ENCODE measurements at regions not wholly inside any gene's neighbourhood (a gene's known extent, or its start where the extent isn't known, plus 50 kb on each side); places are given as distances from the start of the nearest gene placed in this dataset.
"Not testable (repeated sequence)": the region's sequence is repeated elsewhere in the genome, so short reads cannot be mapped to it uniquely, and the experiment has no call there.

DNA sequence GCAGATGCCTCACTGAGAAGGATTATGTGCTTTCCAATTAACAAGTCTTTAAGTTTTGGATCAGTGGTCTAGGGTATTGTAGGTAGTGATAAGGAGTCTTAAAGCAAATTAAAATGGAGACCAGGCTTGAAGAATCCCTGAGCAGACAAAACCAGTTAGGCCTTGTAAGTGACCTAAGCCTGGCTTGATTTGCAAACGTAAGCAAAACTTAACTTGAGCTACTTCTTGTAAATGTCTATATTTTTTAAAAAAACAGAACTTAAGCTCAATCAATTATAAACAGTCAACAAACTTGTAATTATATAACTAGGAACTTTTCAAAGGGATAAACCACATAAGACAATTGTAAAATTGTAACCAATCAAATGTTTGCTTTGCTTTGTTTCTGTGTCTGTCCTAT, 72.7 kb upstream of the NALF2 start:
- DNase-seq, result no peak

DNA sequence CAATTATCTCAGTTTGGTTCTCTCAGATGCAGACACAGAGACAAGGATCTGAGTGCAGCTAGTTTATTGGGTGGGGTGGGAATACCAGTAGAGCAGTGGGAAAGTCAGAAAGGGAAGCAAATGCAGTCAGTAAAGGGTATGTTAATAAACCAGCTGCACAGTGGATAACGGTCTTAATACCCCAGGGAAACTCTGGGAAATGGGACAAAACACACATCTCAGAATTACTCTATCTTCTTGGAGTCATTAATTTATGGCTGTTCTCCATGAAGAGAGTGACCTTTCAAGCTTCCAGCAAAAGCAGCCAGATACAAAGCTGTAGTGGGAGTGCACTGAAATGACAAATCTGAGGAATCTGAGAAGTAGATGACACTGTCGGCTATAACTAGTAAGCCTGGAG, 73.3 kb upstream of the NALF2 start:
- DNase-seq, result no peak

- DNase-seq, result no peak
Measured at GRCh38 chrX:69429339-69430015, 74.6 kb upstream of the NALF2 start.

DNA sequence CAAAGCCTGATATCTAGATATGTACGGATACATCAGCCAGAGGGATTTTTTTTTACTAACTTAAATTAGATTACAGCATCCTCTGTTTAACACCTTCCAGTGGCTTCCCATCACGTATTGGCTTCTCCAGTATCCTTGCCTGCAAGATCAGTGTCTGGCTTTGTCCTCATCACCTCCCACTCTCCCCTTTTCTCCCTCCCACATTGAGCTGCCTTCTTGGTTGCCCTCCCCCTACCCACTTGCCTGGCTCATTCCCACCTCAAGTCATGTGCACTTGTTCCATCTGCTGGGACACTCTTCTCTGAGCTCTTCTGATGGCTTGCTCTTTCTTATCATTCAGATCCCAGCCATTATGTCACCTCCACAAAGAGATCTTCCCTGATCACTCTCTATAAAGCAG, 75.9 kb upstream of the NALF2 start:
- no peak for DNase-seq

GRCh38 chrX:69424910-69425309, 79.2 kb upstream of the NALF2 start:
- DNase-seq, result no peak

GRCh38 chrX:69424161-69424560, 80.0 kb upstream of the NALF2 start:
- no peak for DNase-seq

DNA sequence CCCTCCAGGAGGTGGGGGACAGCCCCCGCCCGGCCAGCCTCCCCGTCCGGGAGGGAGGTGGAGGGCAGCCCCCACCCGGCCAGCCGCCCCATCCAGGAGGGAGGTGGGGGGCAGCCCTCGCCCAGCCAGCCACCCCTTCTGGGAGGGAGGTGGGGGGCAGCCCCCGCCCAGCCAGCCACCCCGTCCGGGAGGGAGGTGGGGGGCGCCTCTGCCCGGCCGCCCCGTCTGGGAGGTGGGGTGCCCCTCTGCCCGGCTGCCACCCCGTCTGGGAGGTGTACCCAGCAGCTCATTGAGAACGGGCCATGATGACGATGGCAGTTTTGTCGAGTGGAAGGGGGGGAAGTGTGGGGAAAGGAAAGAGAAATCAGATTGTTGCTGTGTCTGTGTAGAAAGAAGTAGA, 81.9 kb upstream of the NALF2 start:
- not testable (repeated sequence) for DNase-seq

- DNase-seq, result no peak
Measured at GRCh38 chrX:69415698-69416097, 88.4 kb upstream of the NALF2 start.

GRCh38 chrX:69412661-69413060, 91.5 kb upstream of the NALF2 start:
- no peak for DNase-seq

- DNase-seq, result no peak
Measured at GRCh38 chrX:69398881-69399280, 105.2 kb upstream of the NALF2 start.

DNA sequence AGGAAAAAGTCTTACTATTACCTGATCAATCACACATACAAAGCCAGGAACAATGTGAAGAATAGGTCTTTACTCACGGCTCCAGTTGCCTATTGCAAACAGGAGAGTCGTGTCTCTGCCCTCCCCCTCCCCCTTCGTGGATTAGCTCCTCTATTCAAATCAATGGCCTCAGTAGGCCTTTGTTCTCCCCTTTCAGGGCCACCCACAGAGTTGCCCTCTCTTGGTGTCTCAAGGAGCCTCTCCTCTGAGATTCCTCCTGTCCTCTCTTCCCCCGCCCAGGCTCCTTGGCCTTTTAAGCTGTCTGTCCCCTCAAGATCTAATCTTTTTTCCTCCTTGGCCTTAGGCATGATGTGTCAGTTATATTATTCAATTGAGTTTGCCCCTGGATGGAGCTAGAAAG, 107.2 kb upstream of the NALF2 start:
- no peak for DNase-seq

DNA sequence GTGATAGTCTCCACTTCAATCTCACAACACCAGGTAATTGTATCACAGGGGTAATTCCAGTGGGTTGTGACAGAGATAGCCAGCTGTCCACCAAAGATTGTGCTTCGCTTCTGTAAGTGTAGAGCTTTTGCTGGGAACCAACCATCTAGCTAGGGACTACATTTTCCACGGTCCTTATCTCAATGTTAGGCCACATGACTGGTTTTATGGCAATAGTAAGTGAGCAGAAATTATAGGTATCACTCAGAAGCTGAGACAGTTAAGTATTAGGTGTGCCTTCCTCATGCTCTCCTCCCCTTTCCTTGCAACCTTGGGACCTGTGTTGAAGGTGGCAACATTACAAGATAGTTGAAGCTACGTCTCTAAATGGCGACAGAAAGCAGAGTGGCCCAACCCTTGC, 108.8 kb upstream of the NALF2 start:
- DNase-seq, result no peak

DNA sequence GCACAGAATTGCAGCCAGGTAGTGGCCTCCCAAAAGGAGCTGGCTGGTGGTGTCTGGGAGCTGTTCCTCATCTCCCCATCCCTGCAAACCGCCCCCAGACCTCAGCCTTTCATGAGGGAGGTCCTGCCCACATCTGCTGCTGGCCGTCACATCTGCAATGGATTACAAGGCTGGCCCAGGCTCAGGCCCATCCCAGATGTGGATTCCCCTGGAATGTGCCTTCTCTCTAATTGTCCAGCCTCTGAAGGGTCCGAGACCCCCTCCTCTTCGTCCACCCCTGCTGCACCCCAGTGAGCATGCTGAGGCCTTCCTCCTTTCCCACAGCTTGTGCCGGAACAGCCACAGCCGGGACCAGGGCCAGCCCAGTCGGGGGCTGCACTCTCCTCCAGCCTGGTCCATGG, 115.0 kb upstream of the NALF2 start:
- DNase-seq, result no peak

- no peak for DNase-seq
Measured at GRCh38 chrX:69388526-69388925, 115.6 kb upstream of the NALF2 start.

- DNase-seq, result peak; percentile 2
Measured at GRCh38 chrX:69387567-69388487, 116.3 kb upstream of the NALF2 start.

DNA sequence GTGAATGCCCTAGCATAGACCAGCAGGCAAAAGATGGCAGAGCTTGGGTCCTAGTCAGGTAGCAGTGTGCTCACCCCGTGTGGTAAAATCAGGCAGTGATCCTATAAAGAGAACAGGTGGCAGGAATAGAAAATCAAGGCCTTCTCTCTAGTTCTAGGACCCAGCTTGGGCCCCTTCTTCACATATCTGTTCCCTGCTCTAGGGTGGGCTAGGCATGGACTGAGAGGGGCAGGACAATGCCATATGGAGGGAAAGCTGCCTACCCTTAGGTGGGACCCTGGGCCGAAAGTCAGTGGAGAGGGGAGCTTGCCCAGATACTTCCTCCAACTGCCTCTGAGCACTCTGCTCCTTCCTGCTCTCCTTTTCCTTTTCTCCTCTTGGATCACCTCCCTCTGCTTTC, 117.4 kb upstream of the NALF2 start:
- DNase-seq, result no peak

DNA sequence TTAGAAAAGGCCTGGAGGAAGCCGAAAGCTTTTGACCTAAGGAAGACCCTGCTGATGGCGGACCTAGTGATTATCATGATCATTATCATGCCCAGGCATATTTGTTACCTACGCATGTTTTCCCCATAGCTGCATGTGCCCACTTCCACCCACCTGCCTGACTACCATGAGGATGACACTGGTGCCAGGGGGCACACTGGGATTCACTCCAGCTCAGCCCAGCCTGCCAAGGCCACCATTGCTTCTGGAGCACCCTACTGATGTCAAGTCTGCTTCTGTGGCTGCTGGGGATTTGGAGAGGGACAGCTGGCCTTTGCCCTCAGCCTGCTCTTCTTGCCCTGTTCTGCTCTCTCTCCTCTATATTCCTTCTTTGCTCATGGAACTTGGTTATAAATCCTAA, 124.7 kb upstream of the NALF2 start:
- no peak for DNase-seq

DNA sequence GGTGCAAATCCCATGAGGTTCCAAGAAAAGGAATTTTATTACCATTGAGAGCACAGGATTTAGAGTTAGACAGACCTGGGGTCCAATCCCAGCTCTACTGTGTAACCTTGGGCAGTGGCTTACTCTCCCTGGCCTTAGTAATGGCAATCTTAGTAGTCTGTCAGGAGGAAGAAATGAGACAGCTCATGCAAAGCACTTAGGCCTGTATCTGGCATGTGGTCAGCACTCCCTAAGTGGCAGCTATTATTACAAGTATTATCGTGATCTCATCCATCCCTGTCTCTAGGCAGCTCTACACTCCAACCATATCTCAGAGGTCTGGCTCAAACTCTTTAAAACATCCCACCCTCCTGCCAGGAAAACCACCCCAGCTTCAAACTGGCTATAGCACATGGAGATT, 129.6 kb upstream of the NALF2 start:
- DNase-seq, result no peak

DNA sequence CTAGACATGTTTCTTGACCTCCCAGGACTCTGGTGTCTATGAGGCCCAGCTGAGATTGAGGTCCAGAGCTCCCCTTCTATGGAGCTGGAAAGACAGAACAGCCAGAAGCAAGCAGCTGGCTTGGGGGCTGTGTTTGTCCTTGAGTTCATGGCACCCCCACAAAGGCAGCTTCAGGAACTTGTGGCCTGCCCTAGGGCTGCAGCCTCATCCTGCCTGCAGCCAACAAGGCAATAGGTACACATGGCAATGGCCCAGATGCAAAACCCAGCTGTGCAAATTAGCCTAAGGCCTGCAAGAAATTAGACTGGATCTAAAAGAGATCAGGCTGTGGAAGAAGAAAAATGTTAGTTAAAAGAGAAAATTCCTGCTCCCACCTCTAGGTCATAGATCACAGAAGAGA, 131.7 kb upstream of the NALF2 start:
- no peak for DNase-seq

- no peak for DNase-seq
Measured at GRCh38 chrX:69371159-69371558, 133.0 kb upstream of the NALF2 start.

GRCh38 chrX:69369999-69370398, 134.1 kb upstream of the NALF2 start:
- DNase-seq, result no peak

GRCh38 chrX:69366183-69366582, 137.9 kb upstream of the NALF2 start:
- no peak for DNase-seq

DNA sequence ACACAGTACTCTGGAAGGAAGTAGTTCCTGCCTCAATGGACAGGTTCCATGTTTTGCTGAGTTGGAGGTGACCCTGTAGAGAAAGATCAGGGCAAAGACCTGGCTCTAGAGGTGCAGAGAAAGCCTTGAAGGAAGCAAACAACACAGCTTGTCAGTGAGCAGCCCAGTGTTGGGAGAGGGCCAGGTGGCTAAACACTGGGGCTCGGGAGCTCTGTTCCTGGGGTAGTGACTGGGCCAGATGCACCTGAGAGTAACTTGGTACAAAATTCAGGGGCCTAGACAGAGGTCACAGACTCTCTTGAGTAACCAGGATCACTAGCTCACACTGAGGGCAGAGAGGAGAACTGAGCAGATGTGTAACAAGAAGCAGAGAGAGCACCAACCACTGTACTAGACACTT, 138.4 kb upstream of the NALF2 start:
- no peak for DNase-seq

GRCh38 chrX:69365349-69365748, 138.8 kb upstream of the NALF2 start:
- DNase-seq, result no peak

GRCh38 chrX:69362856-69363255, 141.3 kb upstream of the NALF2 start:
- DNase-seq, result peak; percentile 48
